Lung (tissue), 11 donors: ENCODE measurements at regions not wholly inside any gene's neighbourhood (a gene's known extent, or its start where the extent isn't known, plus 50 kb on each side); places are given as distances from the start of the nearest gene placed in this dataset.

Experiments
- ATAC-seq: fragments of 200-7000 bp; cut with Tn5 transposase; one replicate; pipeline ENCODE4 v1.9.1; 2020; ENCODE audit warnings: moderate number of reproducible peaks; ENCODE audit not compliant: insufficient read depth, low FRiP score
- DNase-seq, 3 donors: peaks; one replicate each; pipeline ENCODE4 v3.0.0-alpha.2; 2013 to 2017
- H3K27ac ChIP-seq, 2 donors: one replicate each; pipeline ENCODE4 v1.5.1; 2013; ENCODE audit warnings: mild to moderate bottlenecking in 2 of 2, moderate library complexity in 2 of 2, control low read depth in 1 of 2, inconsistent platforms in 1 of 2, low read depth in 1 of 2, low read length in 1 of 2
- H3K27me3 ChIP-seq, 3 donors: one replicate each; pipeline ENCODE4 v1.5.1; 2013; ENCODE audit warnings: low read length in 2 of 3; ENCODE audit not compliant: control insufficient read depth in 3 of 3, insufficient read depth in 3 of 3
- H3K36me3 ChIP-seq, 4 donors: one replicate each; pipeline ENCODE4 v1.5.1; 2013; ENCODE audit warnings: low read length in 4 of 4, mild to moderate bottlenecking in 1 of 4, moderate library complexity in 1 of 4; ENCODE audit not compliant: control insufficient read depth in 4 of 4, insufficient read depth in 4 of 4
- H3K4me1 ChIP-seq, 5 donors: one replicate each; pipeline ENCODE4 v1.5.1; 2013; ENCODE audit warnings: low read length in 5 of 5, mild to moderate bottlenecking in 2 of 5, moderate library complexity in 1 of 5; ENCODE audit not compliant: control insufficient read depth in 5 of 5, insufficient read depth in 5 of 5
- H3K4me3 ChIP-seq: one replicate; pipeline ENCODE4 v1.5.1; 2013; ENCODE audit warnings: mild to moderate bottlenecking, control low read depth, moderate library complexity
- H3K9ac ChIP-seq, 2 donors: one replicate each; pipeline ENCODE4 v1.5.1; 2013; ENCODE audit warnings: low read length in 2 of 2, control low read depth in 1 of 2; ENCODE audit not compliant: insufficient read depth in 1 of 2
- H3K9me3 ChIP-seq, 4 donors: one replicate each; pipeline ENCODE4 v1.5.1; 2013; ENCODE audit warnings: low read length in 3 of 4, mild to moderate bottlenecking in 1 of 4, moderate library complexity in 1 of 4; ENCODE audit not compliant: control insufficient read depth in 4 of 4, insufficient read depth in 3 of 4
- CTCF ChIP-seq: IDR thresholded peaks from 2 replicates; pipeline ENCODE4 v1.5.1; 2012; ENCODE audit warnings: mild to moderate bottlenecking; ENCODE audit errors: control extremely low read depth, extremely low read depth
- WGBS, 2 donors: extraction: QIAGEN DNeasy Blood & Tissue Kit; methylation state at CpG; one replicate each; pipeline ENCODE4 v1.1.7; 2013; 5-methylcytosine and 5-hydroxymethylcytosine counted together
- donor health status: control.
- donor health status: control.
- donor health status: Bipolar disorder and iron deficiency.
- donor health status: healthy.
- donor health status: DM: yes; HTN: yes; CAD: no.

- DNase-seq (no peak), ATAC-seq (no peak)
- no peak for TF ChIP-seq CTCF
- Histone ChIP-seq H3K27ac (no peak overlapping the region), H3K4me1 (peaks cover 0 to 33% (median 10%) of the 10 kb centered on the region in 5 donors), H3K27me3 (no peaks in the 10 kb centered on the region), H3K9me3 (no peaks in the 10 kb centered on the region), H3K4me3 (no peak overlapping the region), H3K36me3 (no peaks in the 10 kb centered on the region), H3K9ac (no peak overlapping the region)
- 72 to 85% methylated on average over 6 of the region's 6 CpGs for WGBS, 2 donors
Measured at GRCh38 chr9:113652355-113653152, 189.0 kb downstream of the RGS3 start.

- 78 to 79% methylated on average over 11 of the region's 11 CpGs for WGBS, 2 donors
- TF ChIP-seq CTCF: no peak
- H3K4me3 ChIP-seq: no peak overlapping the region
- H3K9me3 ChIP-seq: no peaks in the 10 kb centered on the region
- H3K9ac ChIP-seq: peak overlapping the region in 1 of 2 donors; percentile 57
- peak overlapping the region; percentile 61 to 78 for H3K27ac ChIP-seq
- no peaks in the 10 kb centered on the region for H3K27me3 ChIP-seq
- H3K4me1 ChIP-seq: peaks cover 0 to 29% (median 11%) of the 10 kb centered on the region in 5 donors
- ATAC-seq: no peak
- no peak for DNase-seq
- H3K36me3 ChIP-seq: no peaks in the 10 kb centered on the region
Measured at GRCh38 chr9:113653746-113654604, 190.4 kb downstream of the RGS3 start.

- DNase-seq: peak; percentile 88 to 96 (median 92)
- no peaks in the 10 kb centered on the region for H3K36me3 ChIP-seq
- no peak overlapping the region for H3K4me3 ChIP-seq
- peak overlapping the region; percentile 61 to 78 for H3K27ac ChIP-seq
- WGBS, 2 donors: 49 to 69% methylated on average over 13 of the region's 13 CpGs
- TF ChIP-seq CTCF: no peak
- peaks cover 0 to 21% (median 11%) of the 10 kb centered on the region in 5 donors for H3K4me1 ChIP-seq
- peak overlapping the region in 1 of 2 donors; percentile 57 for H3K9ac ChIP-seq
- H3K27me3 ChIP-seq: peaks cover 0 to 2% (median 2%) of the 10 kb centered on the region in 3 donors
- H3K9me3 ChIP-seq: no peaks in the 10 kb centered on the region
- ATAC-seq: no peak
Measured at GRCh38 chr9:113654605-113655428, 191.3 kb downstream of the RGS3 start.
